GM21447 (cell line): ENCODE measurements at regions not wholly inside any gene's neighbourhood (a gene's known extent, or its start where the extent isn't known, plus 50 kb on each side); places are given as distances from the start of the nearest gene placed in this dataset.

ENCODE experiments used
- ATAC-seq: cut with Tn5 transposase; IDR thresholded peaks from one replicate; pipeline ENCODE4 v1.9.1; 2021; ENCODE audit not compliant: unreplicated experiment

GRCh38 chr10:3229815-3230214 lies 57.2 kb upstream of the PITRM1 start:
- no peak for ATAC-seq

GRCh38 chr10:3228629-3228945 lies 56.0 kb upstream of the PITRM1 start:
- ATAC-seq = no peak

- ATAC-seq = no peak
Observed at GRCh38 chr10:3226960-3227744, 54.6 kb upstream of the PITRM1 start.

GRCh38 chr10:3225561-3225960 lies 53.0 kb upstream of the PITRM1 start:
- ATAC-seq = no peak

GRCh38 chr10:3224241-3224640 lies 51.7 kb upstream of the PITRM1 start:
- ATAC-seq = no peak

GRCh38 chr10:3222626-3223025 lies 50.0 kb upstream of the PITRM1 start:
- no peak for ATAC-seq
